ENCODE measurements at regions not wholly inside any gene's neighbourhood (a gene's known extent, or its start where the extent isn't known, plus 50 kb on each side); places are given as distances from the start of the nearest gene placed in this dataset.
"Not testable (repeated sequence)": the region's sequence is repeated elsewhere in the genome, so short reads cannot be mapped to it uniquely, and the experiment has no call there.

- no peak for ATAC-seq (ENCODE audit: insufficient number of reproducible peaks, low FRiP score, low read depth)
- Histone ChIP-seq H3K9me3 (no peaks in the 10 kb centered on the region), H3K4me3 (no peak overlapping the region), H3K27ac (no peak overlapping the region), H3K27me3 (replicated peaks; ENCODE audit: insufficient read depth) (no peaks in the 10 kb centered on the region), H3K4me1 (ENCODE audit: control insufficient read depth in 1 of 2, low read depth in 2 of 2) (no peaks in the 10 kb centered on the region), H3K36me3 (no peaks in the 10 kb centered on the region)
- no peak for DNase-seq (ENCODE audit: low spot score)
- TF ChIP-seq CTCF (IDR thresholded peaks at IDR 0.05): no peak
These were observed 476.8 kb downstream of the ZNF516 start for GRCh38 chr18:76018210-76018609.

- ATAC-seq (ENCODE audit: insufficient number of reproducible peaks, low FRiP score, low read depth) (no peak), DNase-seq (ENCODE audit: low spot score) (no peak)
- Histone ChIP-seq H3K9me3 (no peaks in the 10 kb centered on the region), H3K27me3 (replicated peaks; ENCODE audit: insufficient read depth) (no peaks in the 10 kb centered on the region), H3K4me3 (no peak overlapping the region), H3K36me3 (no peaks in the 10 kb centered on the region), H3K27ac (no peak overlapping the region), H3K4me1 (ENCODE audit: control insufficient read depth in 1 of 2, low read depth in 2 of 2) (no peaks in the 10 kb centered on the region)
- TF ChIP-seq CTCF (IDR thresholded peaks at IDR 0.05): no peak
These were observed 482.0 kb downstream of the ZNF516 start for GRCh38 chr18:76013057-76013456.

- ATAC-seq (ENCODE audit: insufficient number of reproducible peaks, low FRiP score, low read depth): no peak
- no peaks in the 10 kb centered on the region for H3K36me3 ChIP-seq
- H3K4me1 ChIP-seq (ENCODE audit: control insufficient read depth in 1 of 2, low read depth in 2 of 2): no peaks in the 10 kb centered on the region
- H3K27me3 ChIP-seq (replicated peaks; ENCODE audit: insufficient read depth): no peaks in the 10 kb centered on the region
- H3K4me3 ChIP-seq: no peak overlapping the region
- no peak for TF ChIP-seq CTCF (IDR thresholded peaks at IDR 0.05)
- DNase-seq (ENCODE audit: low spot score): no peak
- H3K27ac ChIP-seq: no peak overlapping the region
- no peaks in the 10 kb centered on the region for H3K9me3 ChIP-seq
These were observed 489.3 kb downstream of the ZNF516 start for GRCh38 chr18:76005632-76006208.

- not testable (repeated sequence) for H3K9me3 ChIP-seq; H3K27me3 ChIP-seq (replicated peaks; ENCODE audit: insufficient read depth); H3K27ac ChIP-seq; ATAC-seq (ENCODE audit: insufficient number of reproducible peaks, low FRiP score, low read depth); DNase-seq (ENCODE audit: low spot score); H3K4me1 ChIP-seq (ENCODE audit: control insufficient read depth in 1 of 2, low read depth in 2 of 2); H3K4me3 ChIP-seq; H3K36me3 ChIP-seq
These were observed 507.1 kb downstream of the ZNF516 start for GRCh38 chr18:75987913-75988312.

GRCh38 chr18:75984853-75985252, 510.2 kb downstream of the ZNF516 start:
- Histone ChIP-seq H3K4me1 (ENCODE audit: control insufficient read depth in 1 of 2, low read depth in 2 of 2) (no peaks in the 10 kb centered on the region), H3K27me3 (replicated peaks; ENCODE audit: insufficient read depth) (no peaks in the 10 kb centered on the region), H3K4me3 (no peak overlapping the region), H3K9me3 (no peaks in the 10 kb centered on the region), H3K36me3 (no peaks in the 10 kb centered on the region), H3K27ac (no peak overlapping the region)
- DNase-seq (ENCODE audit: low spot score) (no peak), ATAC-seq (ENCODE audit: insufficient number of reproducible peaks, low FRiP score, low read depth) (no peak)
- TF ChIP-seq CTCF (IDR thresholded peaks at IDR 0.05): no peak

GRCh38 chr18:75981102-75981501, 513.9 kb downstream of the ZNF516 start:
- Histone ChIP-seq H3K4me1 (ENCODE audit: control insufficient read depth in 1 of 2, low read depth in 2 of 2) (no peaks in the 10 kb centered on the region), H3K27me3 (replicated peaks; ENCODE audit: insufficient read depth) (no peaks in the 10 kb centered on the region), H3K27ac (no peak overlapping the region), H3K36me3 (no peaks in the 10 kb centered on the region), H3K9me3 (no peaks in the 10 kb centered on the region), H3K4me3 (no peak overlapping the region)
- DNase-seq (ENCODE audit: low spot score) (no peak), ATAC-seq (ENCODE audit: insufficient number of reproducible peaks, low FRiP score, low read depth) (no peak)
- no peak for TF ChIP-seq CTCF (IDR thresholded peaks at IDR 0.05)

All from thoracic aorta (tissue), 2 donors.